Upper lobe of left lung (tissue), 6 donors: ENCODE measurements at regions not wholly inside any gene's neighbourhood (a gene's known extent, or its start where the extent isn't known, plus 50 kb on each side); places are given as distances from the start of the nearest gene placed in this dataset.

Source experiments
- ATAC-seq, 2 donors: fragments of 200-7000 bp; cut with Tn5 transposase; one replicate each; pipeline ENCODE4 v1.9.1; 2022; ENCODE audit warnings: mild to moderate bottlenecking in 2 of 2, moderate library complexity in 2 of 2; ENCODE audit not compliant: low FRiP score in 2 of 2
- DNase-seq, 2 donors: peaks; one replicate each; pipeline ENCODE4 v3.0.0-alpha.2; 2019 to 2020
- H3K27ac ChIP-seq, 4 donors: fragments of 200-600 bp; sonication (generic); one replicate each; pipeline ENCODE4 v1.5.1; 2016 to 2019
- H3K27me3 ChIP-seq, 4 donors: fragments of 200-600 bp; sonication (generic); one replicate each; pipeline ENCODE4 v1.5.1; 2017 to 2019
- H3K36me3 ChIP-seq, 4 donors: fragments of 200-600 bp; sonication (generic); one replicate each; pipeline ENCODE4 v1.5.1; 2016 to 2019
- H3K4me1 ChIP-seq, 4 donors: fragments of 200-600 bp; sonication (generic); one replicate each; pipeline ENCODE4 v1.5.1; 2018 to 2019
- H3K4me3 ChIP-seq, 4 donors: fragments of 200-600 bp; sonication (generic); one replicate each; pipeline ENCODE4 v1.5.1; 2017 to 2019; ENCODE audit warnings: mild to moderate bottlenecking in 2 of 4, moderate library complexity in 1 of 4
- H3K9me3 ChIP-seq, 4 donors: fragments of 200-600 bp; sonication (generic); one replicate each; pipeline ENCODE4 v1.5.1; 2018 to 2019
- CTCF ChIP-seq, 6 experiments: fragments of 450-650 bp in 4 of 6; fragments of 200-600 bp in 2 of 6; sonication (generic) in 2 of 6; IDR thresholded peaks; one replicate each; pipeline ENCODE4 v1.5.1; 2016 to 2019; ENCODE audit warnings: antibody characterized with exemption in 6 of 6
- EP300 ChIP-seq, 4 donors: sonication (generic); formaldehyde crosslinking; IDR thresholded peaks; one replicate each; pipeline ENCODE4 v1.5.1; 2017; ENCODE audit warnings: antibody characterized with exemption in 4 of 4, control low read depth in 2 of 4
- POLR2A ChIP-seq, 4 donors: fragments of 450-650 bp; IDR thresholded peaks; one replicate each; pipeline ENCODE4 v1.5.1; 2016 to 2017; ENCODE audit warnings: antibody characterized with exemption in 4 of 4, mild to moderate bottlenecking in 2 of 4
- POLR2AphosphoS5 ChIP-seq, 2 donors: sonication (generic); formaldehyde crosslinking; IDR thresholded peaks; one replicate each; pipeline ENCODE4 v1.5.1; 2017; ENCODE audit warnings: antibody characterized with exemption in 2 of 2
- WGBS, 2 donors: methylation state at CpG; one replicate each; pipeline ENCODE4 v1.1.5; 2017 to 2018; 5-methylcytosine and 5-hydroxymethylcytosine counted together
- donor health status: DM: no; HTN: no; CAD: no; lungs with moderate emphysema.
- donor health status: DM: no; HTN: yes; CAD: no; lungs with severe emphysema.

DNA sequence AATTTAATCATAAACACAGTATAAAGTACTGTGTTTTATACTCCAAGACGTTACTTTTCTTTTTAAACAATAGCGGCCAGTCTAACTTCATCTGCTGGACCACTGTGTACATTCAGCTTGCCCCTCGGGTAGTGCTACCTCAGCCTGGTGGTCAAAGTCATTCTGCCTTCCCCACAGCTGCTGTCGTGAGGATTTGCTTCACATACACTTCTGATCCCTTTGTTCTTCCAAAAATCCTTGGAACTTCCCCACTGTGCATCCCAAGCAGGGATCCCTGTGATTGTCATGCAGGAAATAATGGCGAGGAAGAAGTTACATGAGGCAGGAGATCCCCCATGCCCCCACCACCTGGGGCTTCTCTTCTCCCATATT is 234.9 kb upstream of the STARD13 start:
- no peak overlapping the region for H3K27ac ChIP-seq
- DNase-seq: no peak
- no peaks in the 10 kb centered on the region for H3K36me3 ChIP-seq
- H3K27me3 ChIP-seq: peaks cover 0 to 2% (median 0%) of the 10 kb centered on the region in 4 donors
- no peak overlapping the region for H3K4me3 ChIP-seq
- ATAC-seq: no peak
- 86 to 94% methylated on average over 5 of the region's 5 CpGs for WGBS, 2 donors
- no peaks in the 10 kb centered on the region for H3K4me1 ChIP-seq
- no peaks in the 10 kb centered on the region for H3K9me3 ChIP-seq
- TF ChIP-seq POLR2AphosphoS5 (IDR thresholded peaks at IDR 0.05): no peak
- no peak for TF ChIP-seq POLR2A (IDR thresholded peaks at IDR 0.05)

DNA sequence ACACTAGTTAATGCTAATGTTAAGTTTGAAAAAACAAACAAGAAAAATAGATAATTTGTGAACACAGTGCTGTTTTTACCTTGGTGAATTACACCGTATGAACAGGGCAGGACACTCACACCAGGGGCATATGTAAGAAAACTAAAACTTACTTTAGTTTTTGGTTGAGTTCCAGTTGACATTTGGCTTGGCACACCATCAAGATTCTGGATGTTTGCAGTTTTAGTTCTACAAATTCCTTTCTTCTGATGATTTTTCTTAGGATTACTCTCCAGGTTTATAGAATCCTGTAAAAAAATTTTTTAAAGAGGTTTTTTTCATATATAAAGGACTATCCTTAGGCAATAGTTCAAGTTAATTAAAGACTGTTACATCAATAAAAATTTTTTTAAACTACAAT is 238.5 kb upstream of the STARD13 start:
- ATAC-seq: peak in 1 of 2 donors; percentile 15
- Histone ChIP-seq H3K4me1 (no peaks in the 10 kb centered on the region), H3K27me3 (peaks cover 0 to 2% (median 0%) of the 10 kb centered on the region in 4 donors), H3K27ac (no peak overlapping the region), H3K36me3 (no peaks in the 10 kb centered on the region), H3K9me3 (no peaks in the 10 kb centered on the region), H3K4me3 (no peak overlapping the region)
- 54 to 75% methylated on average over 1 of the region's 1 CpG for WGBS, 2 donors
- TF ChIP-seq CTCF (IDR thresholded peaks at IDR 0.05): no peak
- no peak for TF ChIP-seq POLR2A (IDR thresholded peaks at IDR 0.05)
- TF ChIP-seq EP300 (IDR thresholded peaks at IDR 0.05): no peak
- TF ChIP-seq POLR2AphosphoS5 (IDR thresholded peaks at IDR 0.05): no peak
- no peak for DNase-seq

GRCh38 chr13:33525763-33526162 is 240.2 kb upstream of the STARD13 start:
- WGBS, 2 donors: 73 to 74% methylated on average over 4 of the region's 4 CpGs
- no peaks in the 10 kb centered on the region for H3K9me3 ChIP-seq
- no peaks in the 10 kb centered on the region for H3K4me1 ChIP-seq
- ATAC-seq (no peak), DNase-seq (no peak)
- no peak overlapping the region for H3K27ac ChIP-seq
- no peaks in the 10 kb centered on the region for H3K36me3 ChIP-seq
- H3K4me3 ChIP-seq: no peak overlapping the region
- no peak for TF ChIP-seq POLR2A (IDR thresholded peaks at IDR 0.05)
- no peak for TF ChIP-seq EP300 (IDR thresholded peaks at IDR 0.05)
- TF ChIP-seq POLR2AphosphoS5 (IDR thresholded peaks at IDR 0.05): no peak
- no peak for TF ChIP-seq CTCF (IDR thresholded peaks at IDR 0.05)
- peaks cover 0 to 2% (median 0%) of the 10 kb centered on the region in 4 donors for H3K27me3 ChIP-seq

DNA sequence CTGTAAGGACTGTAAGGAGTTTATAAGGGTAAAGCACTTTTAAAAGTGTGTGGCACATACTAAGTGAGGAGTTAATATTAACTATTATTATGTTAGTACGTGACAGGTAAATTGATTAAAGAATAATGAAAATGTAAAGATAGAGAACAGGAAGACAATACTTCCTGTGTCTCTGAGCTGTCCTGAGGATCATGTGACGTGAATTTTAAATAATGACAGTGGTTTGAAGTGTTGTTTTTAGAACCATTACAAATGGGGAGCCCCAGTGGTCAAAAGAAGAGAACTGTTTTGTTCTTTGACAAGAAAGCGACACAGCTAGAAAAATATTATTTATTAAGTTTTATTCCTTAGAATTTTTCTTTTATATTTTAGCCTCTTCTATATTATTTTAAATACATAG is 241.2 kb upstream of the STARD13 start:
- Histone ChIP-seq H3K27me3 (peaks cover 0 to 2% (median 0%) of the 10 kb centered on the region in 4 donors), H3K27ac (no peak overlapping the region), H3K4me1 (no peaks in the 10 kb centered on the region), H3K9me3 (no peaks in the 10 kb centered on the region), H3K4me3 (no peak overlapping the region), H3K36me3 (no peaks in the 10 kb centered on the region)
- 69 to 73% methylated on average over 3 of the region's 3 CpGs for WGBS, 2 donors
- ATAC-seq: no peak
- no peak for DNase-seq
- TF ChIP-seq POLR2A (IDR thresholded peaks at IDR 0.05): no peak
- TF ChIP-seq EP300 (IDR thresholded peaks at IDR 0.05): no peak
- TF ChIP-seq CTCF (IDR thresholded peaks at IDR 0.05): no peak
- no peak for TF ChIP-seq POLR2AphosphoS5 (IDR thresholded peaks at IDR 0.05)

DNA sequence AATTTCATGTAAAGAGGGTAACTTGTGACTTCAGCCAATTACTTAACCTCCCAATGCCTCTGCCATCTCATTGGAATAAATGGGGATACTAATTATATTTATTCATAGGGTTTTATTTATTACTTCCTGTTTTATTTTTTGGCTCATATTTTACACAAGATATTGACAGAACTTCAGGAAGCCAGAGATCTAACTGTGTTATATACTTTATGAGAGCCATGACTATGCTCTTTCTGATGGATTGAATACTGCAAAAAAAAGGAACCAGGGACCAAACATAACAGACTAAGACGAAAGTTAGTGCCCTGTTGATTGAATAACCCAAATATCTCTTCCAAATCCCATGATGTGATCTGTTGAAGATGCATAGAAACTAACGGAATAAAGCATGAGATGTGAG is 243.3 kb upstream of the STARD13 start:
- Histone ChIP-seq H3K4me1 (no peaks in the 10 kb centered on the region), H3K27me3 (no peaks in the 10 kb centered on the region), H3K27ac (no peak overlapping the region), H3K36me3 (no peaks in the 10 kb centered on the region), H3K9me3 (no peaks in the 10 kb centered on the region), H3K4me3 (no peak overlapping the region)
- no peak for ATAC-seq
- TF ChIP-seq POLR2A (IDR thresholded peaks at IDR 0.05): no peak
- TF ChIP-seq POLR2AphosphoS5 (IDR thresholded peaks at IDR 0.05): no peak
- no peak for TF ChIP-seq EP300 (IDR thresholded peaks at IDR 0.05)
- no peak for TF ChIP-seq CTCF (IDR thresholded peaks at IDR 0.05)
- DNase-seq: no peak
- WGBS, 2 donors: 68 to 89% methylated on average over 2 of the region's 2 CpGs
